ENCODE measurements at regions not wholly inside any gene's neighbourhood (a gene's known extent, or its start where the extent isn't known, plus 50 kb on each side); places are given as distances from the start of the nearest gene placed in this dataset.

- no peak overlapping the region for H2BK5ac ChIP-seq (ENCODE audit: insufficient read length, low read length)
- H2BK12ac ChIP-seq (ENCODE audit: insufficient read length, low read depth, low read length) = no peak overlapping the region
- Mint-ChIP-seq H3K27ac (no peak overlapping the region), H3K4me3 (no peak overlapping the region), H3K9me3 (no peaks in the 10 kb centered on the region; a peak in 1 of 5 replicates), H3K4me1 (peaks cover 15 to 28% of the 10 kb centered on the region in 2 experiments), H3K36me3 (ENCODE audit: insufficient read depth in 1 of 3, low read depth in 3 of 3) (peaks cover 0 to 5% (median 0%) of the 10 kb centered on the region in 3 experiments; a peak in 2 of 7 replicates), H3K27me3 (ENCODE audit: low read depth) (peaks cover 42% of the 10 kb centered on the region)
- DNase-seq = no peak
- no CpG with 5 or more reads among the region's 9 CpGs for WGBS (ENCODE audit: extremely low coverage, insufficient read length, low lambda C conversion rate)
- H3K23ac ChIP-seq (ENCODE audit: insufficient read length, low read depth, low read length) = no peak overlapping the region
- H3K27me3 ChIP-seq (ENCODE audit: insufficient read depth, low read length) = no peaks in the 10 kb centered on the region
- no peak overlapping the region for H2BK20ac ChIP-seq (ENCODE audit: low read depth, low read length, poor library complexity, severe bottlenecking)
- no peaks in the 10 kb centered on the region for H4K20me1 ChIP-seq (ENCODE audit: control insufficient read depth, insufficient read depth, insufficient read length)
- peaks cover 3% of the 10 kb centered on the region; the same call in 1 of the 2 replicates for H3K4me1 ChIP-seq (ENCODE audit: insufficient read depth, low read length)
- H2BK15ac ChIP-seq (ENCODE audit: low read depth, low read length) = no peak overlapping the region
- no peak overlapping the region for H2AK5ac ChIP-seq (ENCODE audit: insufficient read length, low read length)
- H3K27ac ChIP-seq (ENCODE audit: insufficient read length, low read depth, low read length) = no peak overlapping the region
- no peaks in the 10 kb centered on the region for H3K79me1 ChIP-seq (ENCODE audit: insufficient read depth, low read depth, low read length, poor library complexity, severe bottlenecking)
- H4K91ac ChIP-seq (ENCODE audit: insufficient read length, low read depth, low read length) = no peak overlapping the region
- no peaks in the 10 kb centered on the region for H3K23me2 ChIP-seq (ENCODE audit: insufficient read length, low read depth, low read length, poor library complexity, severe bottlenecking)
- H4K5ac ChIP-seq (ENCODE audit: insufficient read length, low read depth, low read length) = no peak overlapping the region
- no peak overlapping the region for H2BK120ac ChIP-seq (ENCODE audit: low read depth, low read length, poor library complexity, severe bottlenecking)
- TF ChIP-seq, protein P1, sequence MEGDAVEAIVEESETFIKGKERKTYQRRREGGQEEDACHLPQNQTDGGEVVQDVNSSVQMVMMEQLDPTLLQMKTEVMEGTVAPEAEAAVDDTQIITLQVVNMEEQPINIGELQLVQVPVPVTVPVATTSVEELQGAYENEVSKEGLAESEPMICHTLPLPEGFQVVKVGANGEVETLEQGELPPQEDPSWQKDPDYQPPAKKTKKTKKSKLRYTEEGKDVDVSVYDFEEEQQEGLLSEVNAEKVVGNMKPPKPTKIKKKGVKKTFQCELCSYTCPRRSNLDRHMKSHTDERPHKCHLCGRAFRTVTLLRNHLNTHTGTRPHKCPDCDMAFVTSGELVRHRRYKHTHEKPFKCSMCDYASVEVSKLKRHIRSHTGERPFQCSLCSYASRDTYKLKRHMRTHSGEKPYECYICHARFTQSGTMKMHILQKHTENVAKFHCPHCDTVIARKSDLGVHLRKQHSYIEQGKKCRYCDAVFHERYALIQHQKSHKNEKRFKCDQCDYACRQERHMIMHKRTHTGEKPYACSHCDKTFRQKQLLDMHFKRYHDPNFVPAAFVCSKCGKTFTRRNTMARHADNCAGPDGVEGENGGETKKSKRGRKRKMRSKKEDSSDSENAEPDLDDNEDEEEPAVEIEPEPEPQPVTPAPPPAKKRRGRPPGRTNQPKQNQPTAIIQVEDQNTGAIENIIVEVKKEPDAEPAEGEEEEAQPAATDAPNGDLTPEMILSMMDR (conservative IDR thresholded peaks at IDR 0.05) = no peak
- no peak overlapping the region for H3K4me2 ChIP-seq (ENCODE audit: insufficient read depth, insufficient read length, low read length)
- H3T11ph ChIP-seq (ENCODE audit: low read length) = no peak overlapping the region
- H3K14ac ChIP-seq (ENCODE audit: insufficient read depth, low read length) = no peak overlapping the region
- H3K9me3 ChIP-seq (ENCODE audit: control insufficient read depth, low read depth, low read length) = no peaks in the 10 kb centered on the region
- H2AFZ ChIP-seq (ENCODE audit: low read length) = no peak overlapping the region
- H3K79me2 ChIP-seq (ENCODE audit: insufficient read depth, low read length) = no peaks in the 10 kb centered on the region
- H3K9ac ChIP-seq (ENCODE audit: extremely low read depth, insufficient read length, low read length) = no peak overlapping the region
- H3K56ac ChIP-seq (ENCODE audit: insufficient read length, low read depth, low read length) = no peak overlapping the region
- no peak overlapping the region for H3K4ac ChIP-seq (ENCODE audit: low read depth, low read length)
- no peak overlapping the region for H4K8ac ChIP-seq (replicated peaks; ENCODE audit: insufficient read length, low read depth, low read length)
- H3K18ac ChIP-seq (ENCODE audit: insufficient read length, low read depth, low read length) = no peak overlapping the region
Observed at GRCh38 chr20:57023997-57024396, 242.4 kb downstream of the BMP7 start.
